ENCODE measurements at regions not wholly inside any gene's neighbourhood (a gene's known extent, or its start where the extent isn't known, plus 50 kb on each side); places are given as distances from the start of the nearest gene placed in this dataset.

DNA sequence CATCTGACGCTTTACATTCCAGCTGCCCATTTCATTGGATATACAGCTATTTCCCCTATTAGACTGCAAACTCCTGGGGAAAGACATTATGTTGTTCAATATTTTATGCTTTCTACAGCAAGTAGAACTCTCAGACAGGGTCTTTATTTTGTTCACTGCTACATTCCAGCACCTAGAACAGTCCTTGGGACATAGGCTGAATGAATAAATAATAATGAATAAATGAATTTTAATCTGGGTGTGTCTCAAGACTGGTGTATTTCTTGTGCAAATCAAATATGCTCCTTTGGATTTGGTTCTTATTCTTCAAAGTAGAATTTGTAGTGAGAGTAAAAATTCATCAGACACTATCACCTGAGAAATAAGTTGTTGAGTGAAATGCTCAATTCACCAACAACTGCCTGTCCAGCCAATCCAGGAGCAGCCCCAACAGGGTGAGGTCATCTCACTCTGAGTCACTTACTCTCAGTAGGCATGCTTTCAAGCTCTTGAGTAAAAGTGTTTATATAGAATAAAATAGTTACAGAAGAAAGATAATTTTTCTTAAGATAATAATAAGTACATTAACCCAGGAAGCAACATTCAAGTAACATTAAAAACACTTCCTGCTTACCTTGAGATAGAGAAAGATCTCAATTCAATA lies 287.5 kb upstream of the NPVF start:
- no peak for DNase-seq (ENCODE audit: low spot score)

DNA sequence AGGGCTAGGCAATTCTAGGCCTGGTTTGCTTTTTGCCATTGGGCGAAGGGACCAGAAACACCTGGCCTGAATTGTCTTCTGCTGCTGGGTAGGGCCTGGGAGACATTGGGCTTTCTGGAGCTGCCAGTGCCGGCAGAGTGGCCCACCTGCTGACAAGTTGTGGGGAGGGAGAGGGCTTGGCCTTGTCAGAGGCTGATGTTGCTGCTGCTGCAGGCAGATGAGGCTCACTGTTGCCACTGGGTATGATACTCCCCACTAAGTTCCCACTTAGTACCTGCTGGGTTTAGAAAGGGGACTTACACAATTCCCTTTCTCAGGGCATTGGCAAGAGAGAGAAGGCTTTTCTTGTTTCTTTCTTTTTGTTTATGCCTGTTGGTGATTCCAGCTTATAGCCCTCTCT lies 289.6 kb upstream of the NPVF start:
- DNase-seq (ENCODE audit: low spot score): no peak

DNA sequence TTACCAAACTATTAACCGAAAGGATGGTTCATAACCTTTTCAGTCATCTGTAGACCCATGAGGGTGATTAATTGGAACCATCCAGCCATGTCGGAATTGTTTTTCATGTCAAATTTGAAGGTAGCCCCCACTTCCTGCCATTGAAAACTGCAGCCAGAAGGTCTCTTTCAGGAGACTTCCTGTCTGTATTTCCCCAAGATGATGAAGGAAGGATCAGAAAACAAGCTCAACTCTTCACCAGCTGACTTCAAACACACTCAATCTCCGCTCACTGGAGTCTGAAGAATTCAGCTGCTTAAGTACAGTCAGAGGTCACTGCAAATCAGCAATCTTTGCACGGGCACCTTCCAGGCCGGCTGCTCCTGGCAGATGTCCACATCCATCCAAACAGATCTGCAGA lies 291.7 kb upstream of the NPVF start:
- no peak for DNase-seq (ENCODE audit: low spot score)

DNA sequence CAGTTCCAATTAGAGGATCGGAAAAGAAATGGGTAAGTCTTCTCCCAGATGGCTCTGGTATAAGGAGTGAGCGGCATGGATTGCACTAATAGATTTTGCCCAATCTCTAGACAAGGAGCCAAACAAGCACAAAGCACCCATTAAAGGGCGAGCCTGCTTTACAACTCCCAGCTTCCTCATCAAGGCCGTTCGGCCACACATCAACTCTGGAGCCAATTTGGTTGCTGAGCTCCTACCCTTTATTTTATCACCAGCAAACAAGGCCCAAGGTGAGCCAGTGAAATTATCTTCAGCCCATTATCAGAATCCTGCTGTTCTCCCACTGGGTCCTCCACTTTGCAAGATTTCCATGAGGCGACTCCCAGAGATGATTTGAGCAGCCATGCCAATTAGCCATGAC lies 292.2 kb upstream of the NPVF start:
- DNase-seq (ENCODE audit: low spot score): no peak

DNA sequence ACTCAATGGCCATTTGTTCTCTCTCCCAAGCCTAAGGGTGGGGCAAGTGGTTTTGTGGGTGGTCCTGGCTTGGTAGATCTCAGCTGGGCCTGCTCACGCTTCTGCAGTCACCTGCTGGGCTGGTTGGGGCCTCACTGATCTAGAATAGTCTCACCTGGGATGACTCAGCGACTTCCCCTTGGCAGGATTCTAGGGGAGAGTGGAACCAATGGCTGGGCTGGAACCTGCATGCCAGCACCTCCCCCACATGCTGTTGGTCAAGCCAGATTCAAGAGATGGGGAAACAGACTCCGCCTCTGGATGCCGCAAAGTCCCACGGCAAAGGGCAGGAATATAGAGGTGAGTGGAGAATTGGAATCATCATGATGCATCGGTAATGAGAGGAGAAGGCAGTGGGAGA lies 292.9 kb upstream of the NPVF start:
- DNase-seq (ENCODE audit: low spot score): no peak

DNA sequence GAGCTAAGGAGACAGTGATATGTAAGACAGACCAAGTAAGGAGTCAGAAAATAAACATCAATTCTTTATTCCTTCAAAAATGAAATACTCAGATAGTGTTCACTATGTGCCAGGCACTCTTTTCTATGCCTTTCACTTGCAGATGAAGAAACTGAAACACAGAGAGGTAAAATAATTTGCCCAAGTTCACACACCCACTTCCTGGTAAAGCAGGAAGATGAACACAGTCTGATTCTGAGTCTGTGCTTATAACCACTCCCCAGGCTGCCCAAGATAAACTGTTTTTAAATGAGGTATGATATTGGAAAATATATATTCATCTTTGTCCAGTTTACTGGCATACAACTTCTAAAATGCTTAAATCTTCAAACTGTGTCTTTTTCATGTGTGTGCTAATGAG lies 294.4 kb upstream of the NPVF start:
- DNase-seq (ENCODE audit: low spot score): no peak

DNA sequence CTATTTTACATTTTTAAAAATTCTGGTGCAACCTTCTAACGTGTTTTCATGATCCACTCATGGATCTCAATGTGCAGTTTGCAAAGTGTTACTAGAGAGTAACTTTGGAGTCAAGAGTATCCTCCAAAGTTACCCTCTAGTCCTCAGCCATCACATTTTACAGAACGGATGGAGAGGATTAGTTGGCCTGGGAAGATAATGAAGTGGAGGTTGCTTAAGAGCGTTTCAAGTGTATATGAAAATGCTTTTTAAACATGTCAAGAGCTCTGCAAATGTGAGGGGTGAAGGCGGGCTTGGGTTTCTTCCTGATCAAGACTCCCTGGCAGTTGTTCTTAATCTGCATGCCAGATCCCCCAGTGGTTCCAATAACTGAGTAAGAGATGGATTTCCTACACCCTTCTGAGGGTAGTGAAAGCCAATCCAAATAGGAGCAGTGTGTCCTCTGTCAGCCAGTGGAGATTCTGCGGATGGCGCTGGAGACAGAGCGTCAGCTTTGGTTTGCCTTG lies 299.4 kb upstream of the NPVF start:
- no peak for DNase-seq (ENCODE audit: low spot score)

DNA sequence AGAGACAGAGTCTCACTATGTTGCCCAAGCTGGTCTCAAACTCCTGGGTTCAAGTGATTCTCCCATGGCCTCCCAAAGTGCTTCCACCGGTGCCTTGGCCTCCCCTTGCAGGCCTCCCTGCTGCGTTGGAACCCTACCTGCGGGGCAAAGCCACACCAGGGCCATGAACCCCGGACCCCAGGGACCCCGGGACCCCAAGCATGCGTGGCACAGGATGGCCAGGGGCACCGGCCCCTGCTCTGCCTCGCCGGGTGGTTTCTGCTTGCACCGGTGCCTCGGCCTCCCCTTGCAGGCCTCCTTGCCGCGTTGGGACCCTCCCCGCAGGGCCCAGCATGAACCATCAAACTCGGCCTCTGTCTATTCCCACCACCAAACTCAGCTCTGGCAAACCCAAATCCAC lies 301.0 kb upstream of the NPVF start:
- no peak for DNase-seq (ENCODE audit: low spot score)

DNA sequence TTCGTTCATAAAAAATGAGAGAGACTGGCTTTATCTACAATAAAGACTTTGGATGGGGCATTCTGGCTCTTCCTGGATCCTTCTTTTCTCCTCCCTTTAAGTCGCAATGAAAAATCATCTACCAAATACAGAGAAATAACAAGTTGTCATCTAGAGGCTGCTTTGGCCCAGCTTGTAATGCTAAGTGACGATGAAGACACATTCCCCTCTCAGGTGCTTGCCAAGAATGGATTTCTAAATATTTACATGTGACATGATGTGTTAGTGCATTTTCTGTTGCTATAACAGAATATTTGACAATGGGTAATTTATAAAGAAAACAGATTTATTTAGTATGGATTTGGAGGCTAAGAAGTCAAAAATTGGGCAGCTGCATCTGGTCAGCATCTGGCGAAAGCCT lies 308.6 kb upstream of the NPVF start:
- DNase-seq (ENCODE audit: low spot score): no peak

DNA sequence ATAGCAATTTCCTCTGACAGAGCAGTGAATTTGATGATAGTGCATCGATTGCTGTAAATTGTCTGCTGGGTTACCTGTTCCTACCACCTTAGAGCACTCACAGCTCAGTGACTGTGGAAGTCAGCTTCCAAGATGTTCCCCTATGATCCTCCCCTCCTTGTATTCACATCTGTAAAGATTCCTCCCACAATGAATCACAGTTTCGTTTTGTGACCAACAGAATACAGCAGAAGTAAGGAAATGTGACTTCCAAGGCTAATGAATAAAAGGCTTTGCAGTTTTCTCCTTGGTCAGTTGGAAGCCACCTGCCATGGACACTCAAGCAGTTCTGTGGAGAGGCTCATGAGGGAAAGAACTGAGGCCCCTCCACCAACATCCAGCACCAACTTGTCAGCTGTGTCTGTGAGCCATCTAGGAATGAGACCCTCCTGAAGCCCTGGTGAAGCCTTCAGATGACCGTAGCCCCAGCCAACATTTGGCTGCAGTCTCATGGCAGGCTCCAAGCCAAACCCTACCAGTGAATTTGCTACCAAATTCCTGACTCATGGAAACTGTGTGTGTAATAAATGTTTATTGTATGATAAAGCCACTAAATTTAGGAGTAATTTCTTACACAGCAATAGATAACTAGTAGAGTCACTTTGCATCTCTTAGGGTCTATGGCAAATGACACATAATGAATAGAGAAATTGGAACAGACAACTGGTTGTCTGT lies 309.5 kb upstream of the NPVF start:
- DNase-seq (ENCODE audit: low spot score): no peak

DNA sequence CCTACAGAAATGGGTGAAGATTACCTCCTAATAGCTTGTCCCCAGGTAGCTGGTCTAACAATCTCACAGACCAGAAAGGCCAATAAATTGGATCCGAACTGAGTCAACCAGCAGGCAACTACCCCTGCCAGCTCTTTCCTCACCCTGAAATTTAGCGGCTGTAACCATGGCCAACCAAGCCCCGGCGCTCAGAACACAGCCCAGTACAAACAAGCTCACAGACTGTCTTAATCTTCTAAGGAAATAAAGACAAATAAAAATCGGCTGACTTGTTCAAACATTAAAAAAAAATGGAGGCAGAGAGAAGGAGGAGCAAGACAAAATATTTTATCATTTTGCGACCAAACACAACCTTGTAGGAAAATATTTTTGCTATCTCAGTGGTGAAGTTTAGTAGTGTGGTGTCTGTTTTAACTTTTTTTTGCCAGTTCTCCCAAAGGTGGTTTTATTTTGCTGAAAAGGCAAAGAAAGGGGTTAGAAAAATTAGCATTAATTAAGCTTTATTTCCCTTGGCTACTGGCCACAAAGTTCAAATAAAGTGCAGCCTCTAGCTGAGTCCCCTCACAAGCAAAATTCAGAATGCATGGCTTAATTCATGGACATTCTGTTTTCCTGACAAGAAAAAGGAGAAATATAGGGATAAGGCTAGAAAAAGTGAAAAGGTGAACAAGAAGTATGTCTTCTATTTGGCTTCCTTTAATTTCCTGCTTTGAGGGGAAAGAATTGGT lies 313.0 kb upstream of the NPVF start:
- DNase-seq (ENCODE audit: low spot score): no peak

DNA sequence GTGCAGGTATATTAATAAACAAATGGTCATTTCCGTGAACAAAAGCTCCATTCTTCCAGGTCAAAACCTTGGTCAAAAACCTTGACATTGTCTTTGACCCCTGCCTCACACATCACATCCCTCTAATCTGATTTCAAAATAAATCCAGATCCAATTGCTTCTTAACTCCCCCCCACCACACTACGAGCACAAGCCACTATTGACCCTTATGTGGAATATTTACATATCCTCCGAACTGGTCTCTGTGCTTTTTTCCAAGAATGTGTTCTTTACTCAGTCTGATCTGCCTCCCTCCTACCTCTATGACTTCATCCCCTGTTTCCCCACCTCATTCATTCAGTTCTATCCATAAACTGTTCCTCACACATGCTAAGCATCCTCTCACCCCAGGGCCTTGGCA lies 313.6 kb upstream of the NPVF start:
- DNase-seq (ENCODE audit: low spot score): no peak

DNA sequence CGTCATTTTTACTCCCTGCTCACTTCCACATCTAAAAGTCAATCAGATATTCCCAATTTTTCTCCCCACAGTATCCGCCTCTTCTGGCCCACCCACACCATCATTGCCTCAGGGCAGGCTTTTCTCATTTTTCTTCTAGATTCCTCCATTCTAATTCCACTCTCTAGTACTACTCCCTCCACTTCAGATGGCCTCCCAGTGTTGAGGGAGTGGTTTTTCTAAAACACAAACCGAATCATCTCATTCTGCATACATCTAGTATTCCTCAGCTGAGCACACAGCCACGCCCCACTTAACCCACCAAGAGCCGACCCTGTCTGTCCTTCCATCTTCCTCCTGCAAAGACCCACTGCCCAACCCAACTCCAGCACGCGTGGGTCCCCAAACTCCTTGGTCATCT lies 314.9 kb upstream of the NPVF start:
- DNase-seq (ENCODE audit: low spot score): no peak

DNA sequence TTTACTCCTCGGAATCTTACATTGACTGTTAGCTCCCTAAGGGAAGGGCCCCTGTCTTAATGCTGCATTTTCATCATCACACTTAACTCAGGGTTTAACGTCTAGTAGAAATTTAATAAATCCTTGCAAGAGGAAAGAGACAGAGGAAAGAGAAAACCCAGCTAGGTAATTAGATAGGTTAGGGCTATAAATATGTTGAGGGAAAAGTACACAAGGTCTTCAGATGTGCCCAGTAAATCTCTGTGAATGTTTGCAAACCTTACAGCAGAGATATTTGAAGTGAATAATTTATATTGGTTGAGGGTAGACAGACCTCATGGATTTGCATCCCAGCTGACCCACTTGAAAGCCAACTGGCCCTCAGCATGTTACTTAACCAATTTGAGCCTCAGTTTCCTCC lies 315.5 kb upstream of the NPVF start:
- DNase-seq (ENCODE audit: low spot score): no peak

DNA sequence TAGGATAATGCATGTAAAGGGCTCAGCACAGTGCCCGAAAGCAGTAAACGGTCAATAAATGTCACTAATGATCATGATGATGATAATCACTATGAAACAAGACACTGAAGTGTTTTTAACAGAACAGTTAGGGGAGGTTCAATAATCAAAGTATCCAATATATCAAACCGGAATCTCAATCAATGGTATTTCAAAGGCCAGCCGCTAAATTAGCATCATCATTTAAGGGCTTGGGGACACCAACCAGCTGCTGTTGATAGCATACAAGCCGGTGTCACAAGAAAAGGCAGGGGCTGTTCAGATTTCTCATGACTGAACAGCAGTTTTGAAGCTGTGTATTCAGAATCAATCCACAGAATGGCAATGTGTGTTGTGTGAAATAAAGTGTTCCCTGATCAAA lies 316.0 kb upstream of the NPVF start:
- DNase-seq (ENCODE audit: low spot score): no peak

DNA sequence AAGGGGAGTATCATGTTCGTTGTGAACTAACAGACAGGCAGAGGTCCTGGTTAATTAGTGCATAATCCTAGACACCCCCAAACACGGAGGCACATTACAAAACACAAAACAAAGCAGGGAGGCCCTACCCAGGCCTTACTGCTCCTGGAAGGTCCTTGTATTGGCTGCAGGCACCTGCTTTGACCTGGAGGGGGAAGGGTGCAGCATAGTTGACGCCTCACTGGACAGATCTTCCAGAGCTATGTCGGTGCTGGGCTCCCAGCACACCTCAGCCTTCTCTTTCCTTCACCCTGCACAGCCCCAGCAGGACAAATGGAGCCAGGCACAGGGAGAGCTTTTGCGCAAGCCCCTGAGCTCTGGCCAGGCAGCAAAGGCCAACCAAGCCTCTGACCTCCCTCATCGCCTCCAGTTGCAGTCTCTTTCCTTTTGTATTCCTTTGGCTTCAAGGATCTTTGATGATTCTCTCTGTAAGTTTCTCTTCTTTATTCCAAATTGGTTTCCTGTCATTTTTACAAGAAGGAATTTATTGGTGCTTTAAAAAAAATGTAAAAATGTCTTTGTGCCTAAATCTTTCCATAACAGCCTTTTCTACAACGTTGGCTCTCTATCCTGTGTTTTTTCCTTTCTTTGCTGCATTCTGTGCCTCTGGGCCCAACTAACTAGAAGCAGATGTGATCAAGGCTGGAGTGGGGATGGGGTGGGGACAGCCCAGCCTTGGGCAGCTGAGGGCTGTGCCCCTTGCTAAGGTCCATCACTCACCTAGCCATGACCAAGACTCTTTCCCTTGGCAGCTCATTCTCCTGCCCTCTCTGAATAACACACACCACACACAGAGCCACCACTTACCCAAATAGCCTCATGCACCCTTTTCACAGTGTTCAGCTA lies 317.1 kb upstream of the NPVF start:
- DNase-seq (ENCODE audit: low spot score): no peak

DNA sequence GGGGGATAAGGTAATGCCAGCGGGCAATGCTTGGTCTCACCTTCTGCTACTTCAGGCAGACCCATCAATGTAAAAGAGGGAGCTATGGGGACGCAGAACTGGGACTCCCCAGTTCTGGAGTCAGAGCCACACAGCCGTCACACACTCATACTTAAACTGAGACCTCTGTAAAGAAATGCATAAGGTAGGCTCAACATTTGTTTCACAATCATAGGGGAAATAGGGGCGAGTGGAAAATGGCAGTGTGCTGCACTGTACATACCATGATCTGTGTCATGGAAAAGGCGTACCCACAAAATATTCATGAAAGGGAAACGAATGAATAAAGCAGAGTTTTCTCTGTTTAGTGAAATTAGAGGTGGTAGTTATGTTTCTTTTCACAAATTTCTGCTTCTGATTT lies 318.0 kb upstream of the NPVF start:
- DNase-seq (ENCODE audit: low spot score): no peak

DNA sequence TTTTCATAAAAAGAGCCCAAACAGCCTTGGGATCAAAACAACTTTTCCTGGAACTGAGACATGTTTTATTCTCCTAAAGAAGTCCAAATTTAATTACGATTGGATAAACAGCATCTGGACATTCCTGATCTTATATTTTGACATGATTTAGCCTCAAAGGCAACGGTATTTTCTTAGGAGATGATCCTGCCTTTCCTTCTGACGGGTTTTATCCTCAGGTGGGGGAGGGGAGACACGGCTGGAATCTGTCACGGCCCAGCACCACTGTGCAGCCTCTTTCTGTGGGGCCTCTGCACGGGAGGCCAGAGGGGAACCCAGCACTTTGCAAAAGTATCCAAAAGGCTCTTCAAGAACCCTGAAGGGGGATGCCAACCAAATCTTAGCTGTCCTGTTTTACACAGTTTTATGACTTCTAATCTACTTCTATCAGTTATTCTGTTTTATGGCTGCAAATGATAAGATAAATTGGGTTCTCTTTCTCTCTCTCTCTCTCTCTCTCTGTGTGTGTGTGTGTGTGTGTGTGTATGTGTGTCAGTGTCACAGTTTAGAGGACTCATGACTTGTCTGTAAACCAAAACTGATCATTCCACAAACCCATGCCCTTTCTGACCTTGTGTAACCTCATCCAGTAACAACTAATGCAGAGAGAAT lies 321.1 kb upstream of the NPVF start:
- DNase-seq (ENCODE audit: low spot score): no peak

DNA sequence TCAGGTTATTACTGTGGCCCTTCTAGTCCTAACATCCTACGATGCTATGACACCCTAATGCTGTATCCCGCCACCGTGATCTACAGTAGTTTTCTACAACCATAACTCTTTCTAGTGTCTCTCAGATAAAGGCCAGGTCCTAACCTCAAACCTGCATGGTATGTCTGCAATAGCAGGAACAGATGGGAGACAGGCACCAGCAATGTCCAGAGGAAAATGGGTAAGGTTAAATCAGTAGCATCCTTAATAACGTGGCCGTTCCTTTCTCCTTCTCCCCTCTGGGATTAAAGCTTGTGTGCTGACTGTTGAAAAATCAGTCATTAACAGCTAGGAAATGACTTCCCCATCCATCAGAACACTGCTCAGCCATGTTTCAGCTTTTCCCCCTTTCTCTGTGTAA lies 321.9 kb upstream of the NPVF start:
- DNase-seq (ENCODE audit: low spot score): no peak

DNA sequence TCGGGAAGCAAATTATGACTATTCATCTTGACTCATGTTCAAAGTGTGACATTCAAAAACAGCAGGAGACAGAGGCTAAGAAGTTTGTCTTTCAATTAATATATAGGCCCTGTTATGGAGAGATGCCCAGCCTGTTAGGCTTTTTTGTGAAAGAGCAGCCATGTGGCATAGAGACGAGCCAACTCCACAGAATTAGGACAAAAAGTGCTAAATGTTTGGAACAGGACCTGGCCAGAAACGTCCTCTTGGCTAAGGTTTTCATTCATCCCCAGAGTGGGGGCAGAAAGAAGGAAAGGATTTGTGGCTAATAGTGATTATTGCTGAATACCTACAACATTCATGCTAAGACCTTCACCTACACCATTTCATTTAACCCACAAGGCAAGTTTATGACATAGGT lies 324.7 kb upstream of the NPVF start:
- no peak for DNase-seq (ENCODE audit: low spot score)

DNA sequence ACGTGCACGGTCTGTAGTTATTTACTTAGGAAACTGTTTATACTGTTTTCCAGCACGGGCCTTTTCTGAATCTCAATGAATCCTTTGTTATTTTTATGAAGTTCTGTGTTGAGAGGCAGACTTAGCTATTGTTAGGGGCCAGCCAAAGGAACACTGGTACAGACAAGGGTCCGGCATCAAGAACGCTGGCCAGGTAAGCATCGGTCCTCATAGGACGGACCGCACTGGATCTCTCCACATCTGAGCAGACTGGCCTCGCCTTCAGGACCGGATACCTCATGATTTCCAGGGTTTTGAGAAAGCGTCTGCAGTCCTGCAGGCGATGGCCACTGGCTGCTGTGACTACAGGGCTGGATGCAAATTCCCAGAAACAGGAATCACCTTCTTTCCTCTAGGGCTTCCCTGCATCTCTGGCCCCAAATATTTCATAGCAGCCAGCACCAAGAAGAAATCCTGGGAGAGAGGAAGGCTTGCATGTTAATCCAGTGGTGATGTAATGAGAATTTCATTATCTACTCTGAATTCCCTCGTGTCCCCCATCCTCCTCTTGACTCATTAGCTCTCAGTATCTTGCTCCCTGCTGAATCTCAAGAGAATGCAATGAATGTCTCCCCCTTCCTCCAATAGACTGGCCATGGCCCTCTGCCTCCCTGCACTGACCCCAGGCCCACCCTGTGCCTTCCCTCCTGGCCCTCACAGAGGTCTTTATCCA lies 325.4 kb upstream of the NPVF start:
- DNase-seq (ENCODE audit: low spot score): no peak
